Endothelial cell of umbilical vein (primary cell): ENCODE measurements at regions not wholly inside any gene's neighbourhood (a gene's known extent, or its start where the extent isn't known, plus 50 kb on each side); places are given as distances from the start of the nearest gene placed in this dataset.

ENCODE experiments used
- BruUV-seq: library from RNA; stranded (reverse); fragments of 400-500 nt; replicated peaks from 2 replicates; lab custom pipeline; 2021; lab: Mats Ljungman, UMichigan
- CTCF ChIA-PET: fragments of 300-600, 350-600 bp; sonication (Branson Sonifier 250); formaldehyde crosslinking; loops from one replicate; lab custom pipeline; 2021; ENCODE audit warnings: antibody characterized with exemption, inconsistent platforms; lab: Charles Lee
- POLR2A ChIA-PET: fragments of 300-600, 350-600 bp; sonication (Branson Sonifier 250); formaldehyde crosslinking; loops from one replicate; lab custom pipeline; 2021; ENCODE audit warnings: antibody characterized with exemption, inconsistent platforms; lab: Charles Lee
- DNase-seq: peaks from one replicate; pipeline ENCODE4 v3.0.0-alpha.2; 2011; ENCODE audit warnings: low read depth, low spot score
- FAIRE-seq: peaks from 2 replicates; lab custom pipeline; 2011; peaks lifted over from hg19 to GRCh38; lab: Jason Lieb, UNC
- H2AFZ ChIP-seq: 2 replicates; pipeline ENCODE4 v1.6.0; 2012; ENCODE audit warnings: low read depth, low read length, control low read depth, inconsistent platforms
- H3K27ac ChIP-seq: 2 replicates; pipeline ENCODE4 v1.5.1; 2011; ENCODE audit warnings: low read depth, mild to moderate bottlenecking, control low read depth, low read length, moderate library complexity; ENCODE audit not compliant: insufficient read depth
- H3K27me3 ChIP-seq, 2 experiments: 2 replicates each; pipeline versions ENCODE4 v1.6.0 to v1.6.1; 2011; ENCODE audit warnings: low read length in 2 of 2, mixed read lengths in 1 of 2; ENCODE audit not compliant: control insufficient read depth in 2 of 2, insufficient read depth in 2 of 2
- H3K36me3 ChIP-seq, 2 experiments: 2 replicates in 1 of 2; 3 replicates in 1 of 2; pipeline ENCODE4 v1.5.1; 2011; ENCODE audit warnings: low read length in 2 of 2, mild to moderate bottlenecking in 1 of 2, moderate library complexity in 1 of 2; ENCODE audit not compliant: control insufficient read depth in 2 of 2, insufficient read depth in 2 of 2; ENCODE audit errors: extremely low read depth in 1 of 2
- H3K4me1 ChIP-seq: 3 replicates; pipeline ENCODE4 v1.5.1; 2011; ENCODE audit warnings: mild to moderate bottlenecking, low read length; ENCODE audit not compliant: control insufficient read depth, insufficient read depth; ENCODE audit errors: extremely low read depth
- H3K4me2 ChIP-seq: 2 replicates; pipeline ENCODE4 v1.6.1; 2011; ENCODE audit warnings: low read length, control low read depth, mixed read lengths; ENCODE audit not compliant: insufficient read depth
- H3K4me3 ChIP-seq, 3 experiments: fragments of 200-600 bp in 1 of 3; sonication (generic), shearing (Covaris generic) in 1 of 3; replicated peaks in 1 of 3; 2 replicates each; pipeline ENCODE4 v1.5.1; 2011 to 2016; ENCODE audit warnings: control low read depth in 3 of 3, low read length in 3 of 3, mild to moderate bottlenecking in 2 of 3, inconsistent platforms in 1 of 3, low read depth in 1 of 3, moderate library complexity in 1 of 3; ENCODE audit not compliant: insufficient read depth in 1 of 3
- H3K79me2 ChIP-seq: 2 replicates; pipeline ENCODE4 v1.6.0; 2012; ENCODE audit warnings: low read length, inconsistent platforms; ENCODE audit not compliant: control insufficient read depth, insufficient read depth
- H3K9ac ChIP-seq: replicated peaks from 2 replicates; pipeline ENCODE3; 2011; ENCODE audit warnings: low read length, control low read depth; ENCODE audit not compliant: insufficient read depth; ENCODE audit errors: extremely low read depth
- H3K9me1 ChIP-seq: replicated peaks from 3 replicates; pipeline ENCODE4 v1.6.0; 2011; ENCODE audit warnings: mild to moderate bottlenecking, low read length; ENCODE audit not compliant: control insufficient read depth, insufficient read depth; ENCODE audit errors: extremely low read depth
- H3K9me3 ChIP-seq: replicated peaks from 2 replicates; pipeline ENCODE4 v1.5.1; 2012; ENCODE audit warnings: low read length, inconsistent platforms; ENCODE audit not compliant: control insufficient read depth, insufficient read depth
- H4K20me1 ChIP-seq: replicated peaks from 2 replicates; pipeline ENCODE3; 2011; ENCODE audit warnings: mild to moderate bottlenecking, low read length; ENCODE audit not compliant: control insufficient read depth, insufficient read depth; ENCODE audit errors: extremely low read depth
- CTCF ChIP-seq, 2 donors: IDR thresholded peaks; 1 replicate in 1 of 2; 2 replicates in 1 of 2; pipeline ENCODE4 v1.5.1; 2011; ENCODE audit warnings: low read length in 2 of 2, mild to moderate bottlenecking in 2 of 2, moderate library complexity in 2 of 2, control low read depth in 1 of 2, inconsistent platforms in 1 of 2, low read depth in 1 of 2; ENCODE audit not compliant: insufficient read depth in 1 of 2; ENCODE audit errors: extremely low read depth in 1 of 2
- EZH2 ChIP-seq: IDR thresholded peaks from 2 replicates; pipeline ENCODE4 v1.6.1; 2012; ENCODE audit warnings: borderline replicate concordance, low read depth, mild to moderate bottlenecking, moderate library complexity, low read length, inconsistent platforms; ENCODE audit not compliant: severe bottlenecking
- GATA2 ChIP-seq: IDR thresholded peaks from 2 replicates; pipeline ENCODE4 v1.7.0; 2011; ENCODE audit warnings: low read depth, mild to moderate bottlenecking, moderate library complexity, mixed read lengths, low read length; ENCODE audit not compliant: insufficient read length, insufficient read depth
- MYC ChIP-seq: IDR thresholded peaks from one replicate; pipeline ENCODE4 v1.6.1; 2011; ENCODE audit warnings: mild to moderate bottlenecking, low read depth, low read length
- POLR2A ChIP-seq: IDR thresholded peaks from 2 replicates; pipeline ENCODE4 v1.6.1; 2012; ENCODE audit warnings: low read depth, mild to moderate bottlenecking, control low read depth, low read length
- POLR2AphosphoS5 ChIP-seq: IDR thresholded peaks from 2 replicates; pipeline ENCODE4 v1.6.1; 2012; ENCODE audit warnings: low read depth, mild to moderate bottlenecking, control low read depth, low read length, moderate library complexity; ENCODE audit not compliant: insufficient read depth
- dilution Hi-C: fragments of 300-500 bp; cut with MboI; formaldehyde crosslinking; loops from one replicate; pipeline ENCODE4 v1.15.0; 2019; ENCODE audit warnings: low sequenced_read_pairs; ENCODE audit not compliant: extremely low pct_ligation_motif_present
- intact Hi-C: fragments of 100-400 bp; cut with micrococcal nuclease; formaldehyde crosslinking; loops from one replicate; pipeline ENCODE4 v1.10.0; 2022
- TF ChIP-seq, protein P1 (sequence below): IDR thresholded peaks from 2 replicates; pipeline ENCODE4 v1.6.1; 2011; ENCODE audit not compliant: insufficient read depth, insufficient read length

GRCh38 chr3:106328224-106328623, 459.4 kb upstream of the CBLB start:
- no peaks in the 10 kb centered on the region for H4K20me1 ChIP-seq
- intact Hi-C loops (no loop called here), dilution Hi-C loops (no loop called here)
- H3K9me3 ChIP-seq: no peaks in the 10 kb centered on the region
- FAIRE-seq (no peak), DNase-seq (no peak)
- no TSS peak for BruUV-seq
- no peaks in the 10 kb centered on the region for H3K4me1 ChIP-seq
- H3K9ac ChIP-seq: no peak overlapping the region
- no peak overlapping the region for H3K4me2 ChIP-seq
- POLR2A ChIA-PET: no interaction called here
- CTCF ChIA-PET: interaction anchor here (0.8 kb wide), 1 partner anchor 10 kb away, joined by 3 read pairs; no protein-coding TSS in a partner anchor
- no peaks in the 10 kb centered on the region for H3K79me2 ChIP-seq
- H3K36me3 ChIP-seq: no peaks in the 10 kb centered on the region
- no peaks in the 10 kb centered on the region for H3K9me1 ChIP-seq
- H2AFZ ChIP-seq: no peak overlapping the region
- no peak overlapping the region for H3K4me3 ChIP-seq
- no peak overlapping the region for H3K27ac ChIP-seq
- TF ChIP-seq EZH2 (no peak), MYC (no peak), POLR2AphosphoS5 (no peak), CTCF (IDR thresholded peaks at IDR 0.05; ENCODE audit: extremely low read depth in 1 of 2, insufficient read depth in 1 of 2, low read depth in 1 of 2, low read length in 2 of 2) (no peak), GATA2 (no peak), POLR2A (no peak)
- TF ChIP-seq, protein P1, sequence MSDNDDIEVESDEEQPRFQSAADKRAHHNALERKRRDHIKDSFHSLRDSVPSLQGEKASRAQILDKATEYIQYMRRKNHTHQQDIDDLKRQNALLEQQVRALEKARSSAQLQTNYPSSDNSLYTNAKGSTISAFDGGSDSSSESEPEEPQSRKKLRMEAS: no peak
- H3K27me3 ChIP-seq: no peaks in the 10 kb centered on the region
